Left lung (tissue), 4 donors: ENCODE measurements at regions not wholly inside any gene's neighbourhood (a gene's known extent, or its start where the extent isn't known, plus 50 kb on each side); places are given as distances from the start of the nearest gene placed in this dataset.
A peak's percentile ranks its signal among the peaks of the same experiment; 100 is the strongest.

Experiments used
- ATAC-seq: fragments of 200-7000 bp; cut with Tn5 transposase; one replicate; pipeline ENCODE4 v1.9.1; 2020; ENCODE audit warnings: moderate library complexity
- DNase-seq, 4 donors: peaks; one replicate each; pipeline ENCODE4 v3.0.0-alpha.2; 2013 to 2020
- H3K27ac ChIP-seq, 2 donors: fragments of 200-600 bp; sonication (generic) in 1 of 2; one replicate each; pipeline versions ENCODE4 v1.5.0 to v1.8.0; 2020 to 2021
- H3K27me3 ChIP-seq, 2 donors: fragments of 200-600 bp; sonication (generic) in 1 of 2; one replicate each; pipeline versions ENCODE4 v1.5.0 to v1.8.0; 2020 to 2021
- H3K36me3 ChIP-seq, 2 donors: fragments of 200-600 bp; sonication (generic) in 1 of 2; one replicate each; pipeline versions ENCODE4 v1.5.0 to v1.8.0; 2020 to 2021
- H3K4me1 ChIP-seq, 2 donors: fragments of 200-600 bp; one replicate each; pipeline ENCODE4 v1.8.0; 2021
- H3K4me3 ChIP-seq, 2 donors: fragments of 200-600 bp; sonication (generic) in 1 of 2; one replicate each; pipeline versions ENCODE4 v1.5.0 to v1.8.0; 2020 to 2021; ENCODE audit warnings: mild to moderate bottlenecking in 1 of 2
- H3K9me3 ChIP-seq, 2 donors: fragments of 200-600 bp; sonication (generic) in 1 of 2; one replicate each; pipeline versions ENCODE4 v1.5.0 to v1.8.0; 2020 to 2021
- CTCF ChIP-seq, 2 donors: fragments of 200-600 bp; sonication (generic) in 1 of 2; IDR thresholded peaks; one replicate each; pipeline versions ENCODE4 v1.5.0 to v1.8.0; 2021; ENCODE audit warnings: antibody characterized with exemption in 2 of 2
- intact Hi-C, 2 donors: fragments of 100-400 bp; cut with DNase I; formaldehyde crosslinking; loops; one replicate each; pipeline versions ENCODE4 v1.11.2 to v1.14.2; 2022
- donor health status: DM: no; HTN: yes; CAD: no.
- donor health status: DM: no; HTN: no; CAD: no.

GRCh38 chr3:4019501-4019900 is 220.3 kb downstream of the LRRN1 start:
- DNase-seq (no peak), ATAC-seq (no peak)
- intact Hi-C loops = no loop called here
- no peaks in the 10 kb centered on the region for H3K27me3 ChIP-seq
- H3K9me3 ChIP-seq = peaks cover 0 to 2% of the 10 kb centered on the region in 2 donors
- no peak overlapping the region for H3K4me3 ChIP-seq
- H3K4me1 ChIP-seq = no peaks in the 10 kb centered on the region
- no peaks in the 10 kb centered on the region for H3K36me3 ChIP-seq
- TF ChIP-seq CTCF (IDR thresholded peaks at IDR 0.05) = no peak
- H3K27ac ChIP-seq = no peak overlapping the region

GRCh38 chr3:4021162-4021561 is 221.9 kb downstream of the LRRN1 start:
- DNase-seq = peak in 1 of 4 donors; percentile 17
- no peak for ATAC-seq
- TF ChIP-seq CTCF (IDR thresholded peaks at IDR 0.05) = no peak

DNA sequence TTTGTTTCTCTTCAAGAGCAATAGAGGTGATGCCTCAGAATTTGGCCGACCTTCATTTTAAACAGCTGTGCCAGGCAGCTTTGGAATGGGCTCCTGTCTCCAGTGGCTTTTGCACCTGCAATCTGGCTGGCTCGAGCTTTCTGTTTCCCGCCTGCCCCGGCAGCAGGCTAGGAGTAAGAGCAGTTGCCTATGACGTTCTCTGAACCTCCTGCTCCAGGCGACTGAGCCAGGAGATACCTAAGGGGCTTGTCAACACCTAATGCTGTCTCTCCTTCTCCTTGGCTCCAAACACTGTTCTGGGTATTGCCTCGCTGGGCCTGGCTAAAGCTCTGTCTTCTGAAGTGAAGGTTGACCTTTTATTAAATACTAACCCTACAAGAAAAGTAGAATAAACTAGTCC is 229.9 kb downstream of the LRRN1 start:
- TF ChIP-seq CTCF (IDR thresholded peaks at IDR 0.05) = no peak
- no peak for ATAC-seq
- Histone ChIP-seq H3K27ac (no peak overlapping the region), H3K27me3 (no peaks in the 10 kb centered on the region), H3K4me1 (no peaks in the 10 kb centered on the region), H3K4me3 (no peak overlapping the region), H3K36me3 (no peaks in the 10 kb centered on the region), H3K9me3 (no peaks in the 10 kb centered on the region)
- DNase-seq = no peak
- intact Hi-C loops = no loop called here

More at GRCh38 chr3:4021162-4021561, 221.9 kb downstream of the LRRN1 start:
- intact Hi-C loops = no loop called here
- Histone ChIP-seq H3K9me3 (peaks cover 0 to 2% of the 10 kb centered on the region in 2 donors), H3K36me3 (no peaks in the 10 kb centered on the region), H3K27me3 (no peaks in the 10 kb centered on the region), H3K4me1 (no peaks in the 10 kb centered on the region), H3K4me3 (no peak overlapping the region), H3K27ac (no peak overlapping the region)

DNA sequence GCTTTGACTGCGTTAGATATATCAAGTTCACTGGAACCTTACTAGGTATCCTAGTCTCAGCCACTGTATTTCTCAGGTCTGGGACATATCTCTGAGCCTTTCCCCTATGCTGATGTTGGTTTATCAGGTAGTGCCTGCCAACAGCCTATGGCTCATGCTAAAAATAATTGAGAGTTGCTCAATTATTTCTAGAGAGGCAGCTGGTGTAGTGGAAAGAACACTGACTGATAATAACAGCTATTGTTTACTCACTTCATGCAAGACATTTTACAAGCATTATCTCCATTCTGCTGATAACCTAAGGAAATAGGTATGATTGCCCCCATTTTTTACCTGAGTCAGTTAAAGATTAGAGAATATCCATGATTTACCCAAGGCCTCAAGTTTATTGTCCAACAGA is 231.4 kb downstream of the LRRN1 start:
- Histone ChIP-seq H3K4me3 (no peak overlapping the region), H3K4me1 (no peaks in the 10 kb centered on the region), H3K9me3 (no peaks in the 10 kb centered on the region), H3K36me3 (no peaks in the 10 kb centered on the region), H3K27ac (no peak overlapping the region), H3K27me3 (no peaks in the 10 kb centered on the region)
- TF ChIP-seq CTCF (IDR thresholded peaks at IDR 0.05) = no peak
- intact Hi-C loops = no loop called here
- ATAC-seq (no peak), DNase-seq (no peak)

DNA sequence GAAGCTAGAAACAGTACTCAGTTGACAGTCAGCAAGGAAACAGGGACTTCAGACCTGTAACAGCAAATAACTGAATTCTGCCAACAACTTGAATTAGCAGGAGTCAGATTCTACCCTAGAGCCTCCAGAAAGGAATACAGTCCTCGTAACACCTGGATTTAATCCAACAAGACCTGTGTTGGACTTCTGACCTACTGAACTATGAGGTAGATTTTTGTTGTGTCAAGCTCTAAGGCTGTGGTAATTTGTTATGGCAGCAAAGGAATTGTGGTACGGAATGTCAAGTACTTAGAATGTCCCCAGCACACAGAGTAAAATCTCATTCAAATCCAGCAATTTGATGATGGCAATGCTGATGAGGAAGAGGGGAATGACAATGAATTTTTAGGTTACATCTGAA is 234.1 kb downstream of the LRRN1 start:
- H3K36me3 ChIP-seq = no peaks in the 10 kb centered on the region
- intact Hi-C loops = no loop called here
- no peaks in the 10 kb centered on the region for H3K27me3 ChIP-seq
- ATAC-seq (no peak), DNase-seq (no peak)
- TF ChIP-seq CTCF (IDR thresholded peaks at IDR 0.05) = no peak
- no peaks in the 10 kb centered on the region for H3K9me3 ChIP-seq
- H3K4me3 ChIP-seq = no peak overlapping the region
- no peak overlapping the region for H3K27ac ChIP-seq
- no peaks in the 10 kb centered on the region for H3K4me1 ChIP-seq
